ENCODE measurements at regions not wholly inside any gene's neighbourhood (a gene's known extent, or its start where the extent isn't known, plus 50 kb on each side); places are given as distances from the start of the nearest gene placed in this dataset.

DNA sequence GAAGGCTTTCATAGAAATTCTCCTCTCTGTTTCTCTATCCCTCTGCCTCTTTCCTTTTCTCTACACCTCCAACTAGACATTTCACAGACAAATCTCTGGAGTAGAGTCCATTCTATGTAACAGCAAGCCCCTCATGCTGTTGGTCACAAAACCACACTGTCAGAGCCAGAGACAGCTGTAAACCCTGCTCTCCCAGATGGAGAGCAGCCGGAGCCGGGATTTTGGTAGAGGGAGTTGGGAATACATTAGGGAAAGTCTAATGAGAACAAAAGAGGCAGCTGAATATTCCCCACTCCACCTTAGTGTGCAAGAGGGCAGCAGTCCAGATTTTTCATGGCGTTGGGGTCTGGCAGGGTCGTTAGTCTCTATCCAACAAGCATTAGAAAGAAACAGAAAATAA lies 68.3 kb upstream of the EDN1 start:
- intact Hi-C loops (cut with DNase I), result no loop called here
- ATAC-seq (no peak), DNase-seq (no peak)

DNA sequence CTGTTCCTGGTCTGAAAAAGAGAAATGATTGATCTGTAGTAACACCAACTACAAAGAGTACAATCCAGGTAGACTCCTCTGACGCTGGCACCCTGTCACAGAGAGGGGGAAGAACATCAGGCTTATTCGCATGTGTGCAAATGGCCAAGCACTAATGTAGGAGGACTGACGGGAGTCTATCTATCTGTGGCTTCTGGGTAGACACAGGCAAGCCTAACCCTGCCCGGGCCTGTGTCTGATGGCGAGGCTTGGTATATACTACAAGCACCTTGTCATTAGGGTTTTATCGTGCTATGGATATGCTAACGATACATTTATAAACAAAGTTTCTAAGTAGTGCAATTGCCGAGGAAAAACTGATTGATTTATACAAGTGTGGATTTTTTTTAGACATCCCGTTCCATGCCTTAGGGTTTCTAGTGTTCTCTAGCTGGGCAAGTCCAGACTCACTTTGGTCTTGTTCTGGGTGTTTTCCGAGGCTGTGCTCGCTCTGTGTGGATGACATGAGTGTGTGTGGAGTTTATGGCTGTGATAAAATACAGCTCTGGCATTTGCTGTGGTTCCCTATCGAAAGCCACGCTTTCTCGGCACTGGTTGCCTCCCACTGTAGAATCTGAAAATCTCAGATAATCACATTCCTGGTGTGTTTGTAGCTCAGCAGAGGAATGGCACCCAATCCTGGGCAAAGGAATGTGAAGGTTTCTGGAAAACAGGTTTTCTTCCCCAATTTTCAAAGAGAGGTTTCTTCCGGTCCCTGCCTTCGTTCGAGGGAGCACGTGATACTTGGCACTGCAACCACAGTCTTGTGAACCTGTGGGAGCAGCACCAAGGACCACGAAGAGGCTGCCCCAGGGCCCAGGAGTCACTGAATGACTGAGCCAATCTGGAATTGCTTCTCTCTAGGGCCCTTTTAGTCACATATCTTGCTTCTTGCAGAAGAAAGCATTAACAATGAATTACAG lies 67.5 kb upstream of the EDN1 start:
- intact Hi-C loops (cut with DNase I), result no loop called here
- no peak for ATAC-seq
- DNase-seq, result no peak

DNA sequence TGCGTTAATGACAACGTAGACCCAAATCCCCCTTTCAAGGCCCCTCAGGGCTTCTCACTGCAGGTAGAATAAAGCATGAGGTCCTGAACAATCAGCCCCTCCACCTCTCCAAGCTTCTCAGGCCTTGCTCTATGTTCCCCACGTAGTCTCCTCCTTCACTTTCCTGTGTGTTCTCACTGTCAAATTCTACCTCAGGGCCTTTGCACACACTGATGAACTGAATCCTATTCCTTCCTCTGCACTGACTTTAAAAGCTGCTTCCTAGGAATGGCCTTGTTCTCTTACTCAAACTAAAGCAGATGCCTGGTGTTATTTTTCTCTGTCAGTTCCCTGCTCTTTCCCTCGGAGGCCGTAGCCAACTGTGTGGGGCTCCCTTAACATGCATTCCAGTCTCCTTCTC lies 66.8 kb upstream of the EDN1 start:
- intact Hi-C loops (cut with DNase I), result no loop called here
- DNase-seq (no peak), ATAC-seq (no peak)

DNA sequence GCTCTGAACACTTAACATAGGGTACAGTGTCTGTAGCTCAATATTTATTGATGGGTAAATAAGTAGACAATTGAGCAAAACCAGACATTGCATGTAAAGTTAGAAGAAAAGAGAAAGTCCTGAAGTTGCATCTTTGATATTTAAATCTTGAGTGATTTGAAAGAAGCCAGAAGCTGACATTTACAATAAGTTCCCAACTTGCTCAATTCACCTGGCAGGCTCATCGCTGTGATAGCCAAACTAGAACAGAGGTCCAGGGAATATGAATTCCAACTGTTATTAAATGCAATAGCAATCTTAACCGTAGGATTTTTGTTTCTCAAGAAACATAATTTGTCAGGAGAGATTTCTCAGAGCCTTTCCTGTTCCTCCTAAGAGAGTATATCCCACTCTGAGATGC lies 65.9 kb upstream of the EDN1 start:
- ATAC-seq (no peak), DNase-seq (no peak)
- intact Hi-C loops (cut with DNase I), result no loop called here

DNA sequence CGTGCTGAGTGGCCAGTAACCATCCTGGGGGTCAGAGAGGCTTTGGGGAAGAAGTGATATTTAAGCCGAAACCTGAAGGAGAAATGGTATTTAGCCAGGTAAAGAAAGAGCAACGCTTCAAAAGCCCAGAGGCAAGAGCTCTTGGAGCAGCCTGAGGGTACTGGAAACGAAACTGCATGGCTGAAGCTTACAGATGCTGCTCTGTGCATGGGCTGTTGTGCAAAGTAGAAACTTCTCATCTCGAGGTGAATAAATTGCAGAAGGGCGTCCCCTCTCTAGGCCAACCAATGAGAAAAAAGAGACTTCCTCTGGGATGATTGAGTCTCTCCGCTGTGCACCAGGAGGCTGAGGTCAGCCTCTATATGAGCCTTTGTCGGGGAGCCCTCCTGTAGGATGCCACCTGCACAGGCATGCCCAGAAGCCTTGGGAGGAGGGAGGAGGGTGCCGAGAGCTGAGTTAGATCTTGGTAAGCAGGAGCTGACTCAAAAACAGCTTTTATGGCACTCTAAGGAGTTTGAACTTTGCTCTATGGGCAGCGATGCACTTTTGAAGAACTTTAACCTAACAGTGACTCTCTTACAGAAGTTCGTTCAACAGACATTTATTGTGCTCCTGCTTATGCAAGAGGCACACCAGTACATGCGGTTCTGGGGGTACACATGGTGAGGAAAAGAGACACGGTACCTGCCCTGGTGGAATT lies 61.6 kb upstream of the EDN1 start:
- DNase-seq (no peak), ATAC-seq (no peak)
- intact Hi-C loops (cut with DNase I), result no loop called here

DNA sequence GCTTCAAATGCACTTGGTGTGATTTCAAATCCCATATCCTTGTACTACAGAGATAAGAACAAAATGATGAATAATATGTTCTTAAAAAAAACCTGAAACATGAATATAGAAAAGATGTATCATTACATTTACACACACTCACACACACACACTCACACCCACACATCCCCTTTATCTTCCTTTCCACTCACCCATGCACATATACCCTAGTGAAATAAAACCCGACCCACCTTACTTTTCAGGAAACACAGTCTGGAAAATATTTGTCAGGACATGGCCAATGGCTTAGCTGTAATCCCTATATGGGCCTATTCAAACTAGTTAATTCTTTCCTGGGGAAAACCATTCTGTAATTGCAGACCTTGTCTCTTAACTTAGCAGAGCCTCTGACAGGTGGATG lies 60.8 kb upstream of the EDN1 start:
- intact Hi-C loops (cut with DNase I), result no loop called here
- no peak for ATAC-seq
- DNase-seq, result no peak

DNA sequence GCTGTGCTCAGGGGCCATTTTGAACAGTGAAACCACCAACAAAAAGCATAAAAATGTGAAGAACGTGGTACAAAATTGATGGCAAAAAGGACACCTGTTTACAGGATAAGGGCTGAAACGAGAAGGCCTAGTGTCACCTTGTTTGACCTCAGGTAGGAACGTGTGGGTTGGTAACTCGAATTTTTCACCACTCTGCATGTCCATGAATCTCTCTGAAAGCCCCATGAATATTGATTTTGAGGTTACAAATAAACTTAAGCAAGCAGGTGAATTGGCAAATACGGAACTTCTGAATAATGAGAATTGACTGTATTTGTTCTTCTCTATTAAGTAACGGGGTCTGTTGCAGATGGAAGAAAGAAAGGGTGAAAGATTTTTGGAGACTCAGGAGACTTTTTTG lies 59.6 kb upstream of the EDN1 start:
- intact Hi-C loops (cut with DNase I), result loop anchor here (5.0 kb wide), 2 partner anchors 573 to 648 kb away; no protein-coding TSS in a partner anchor
- DNase-seq (no peak), ATAC-seq (no peak)

DNA sequence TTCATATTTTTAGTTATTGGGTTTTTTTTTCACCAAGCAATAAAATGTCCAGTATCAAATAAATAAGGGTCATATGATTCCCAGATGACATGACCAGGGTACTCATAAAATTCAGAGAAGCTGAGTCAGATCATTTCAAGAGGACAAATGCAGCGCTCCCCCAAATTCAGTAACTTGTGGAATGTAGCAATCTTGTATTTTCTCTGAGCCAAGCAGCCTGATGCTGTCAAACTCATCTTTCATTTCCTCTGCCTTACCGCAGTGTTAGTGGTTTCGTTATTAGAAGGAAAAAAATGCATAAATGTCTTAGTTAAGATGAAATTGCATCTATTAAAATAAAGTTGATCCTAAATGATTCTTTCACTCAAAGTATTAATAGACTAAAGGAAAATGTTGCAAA lies 57.8 kb upstream of the EDN1 start:
- ATAC-seq (peak in 1 of 2 donors; percentile 43), DNase-seq (no peak)
- intact Hi-C loops (cut with DNase I), result loop anchor here (5.0 kb wide), 2 partner anchors 575 to 650 kb away; no protein-coding TSS in a partner anchor

DNA sequence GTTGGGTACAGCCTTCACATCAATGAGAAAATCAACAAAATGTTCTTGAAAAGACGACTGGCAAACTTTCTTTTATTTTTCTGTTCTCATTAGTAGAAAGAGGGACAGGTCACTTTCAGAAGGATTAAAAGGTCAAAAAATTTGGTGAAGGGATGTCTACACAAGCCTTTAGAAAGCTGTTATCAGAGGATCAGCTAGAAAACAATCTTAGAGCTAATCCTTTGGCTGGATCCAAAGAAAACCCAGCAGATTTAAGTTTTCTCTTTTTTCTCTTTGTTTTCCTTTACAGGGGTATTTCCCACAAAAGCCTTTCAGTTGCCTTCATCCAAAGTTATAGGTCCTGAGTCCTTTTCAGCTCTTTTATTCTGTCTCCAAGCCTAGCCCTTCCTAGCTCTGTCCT lies 57.3 kb upstream of the EDN1 start:
- no peak for ATAC-seq
- no peak for DNase-seq
- intact Hi-C loops (cut with DNase I), result loop anchor here (5.0 kb wide), 2 partner anchors 576 to 651 kb away; no protein-coding TSS in a partner anchor

DNA sequence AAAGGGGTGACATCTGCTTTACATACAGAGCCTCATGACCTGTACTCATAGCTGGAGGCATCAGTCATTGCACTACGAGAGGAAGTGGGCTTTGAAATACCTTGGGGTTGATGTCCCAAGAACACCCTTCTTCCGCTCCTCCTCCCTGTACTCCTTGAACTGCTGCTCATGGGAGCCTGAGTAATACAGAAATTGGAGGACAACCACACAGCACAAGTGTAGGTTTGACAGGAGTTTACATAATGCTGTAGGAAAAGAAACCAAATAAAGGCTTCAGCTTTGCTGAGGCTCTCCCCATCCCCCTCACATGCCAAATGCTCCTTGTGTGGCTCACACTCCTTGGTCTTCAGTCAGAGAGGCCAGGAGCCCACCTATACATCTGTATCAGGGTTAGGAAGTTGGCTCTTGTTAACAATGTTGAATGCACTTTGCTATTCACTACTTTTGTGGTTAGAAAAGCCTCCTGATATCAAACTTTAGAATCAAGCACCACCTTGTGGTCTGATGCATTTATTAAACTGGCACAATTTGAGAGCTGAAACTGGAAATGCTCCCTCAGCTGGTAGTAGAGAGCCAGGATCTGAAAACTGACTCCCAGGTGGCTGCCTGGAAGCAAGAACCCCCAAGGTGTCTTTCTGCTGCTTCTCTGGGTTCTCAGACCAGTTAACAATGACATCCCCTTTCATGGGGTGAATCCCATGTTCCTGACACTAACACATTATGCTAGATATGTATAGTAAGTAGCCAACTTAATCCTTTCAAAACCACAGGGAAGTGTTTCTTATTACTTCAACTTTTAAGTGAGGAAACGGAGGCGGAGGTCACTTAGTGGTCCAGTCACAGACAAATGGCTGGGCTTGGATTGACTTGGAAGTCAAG lies 56.2 kb upstream of the EDN1 start:
- intact Hi-C loops (cut with DNase I), result loop anchor here (2.0 to 5.0 kb wide), 3 partner anchors 577 to 652 kb away; no protein-coding TSS in a partner anchor
- no peak for DNase-seq
- peak; percentile 65 to 78 for ATAC-seq

DNA sequence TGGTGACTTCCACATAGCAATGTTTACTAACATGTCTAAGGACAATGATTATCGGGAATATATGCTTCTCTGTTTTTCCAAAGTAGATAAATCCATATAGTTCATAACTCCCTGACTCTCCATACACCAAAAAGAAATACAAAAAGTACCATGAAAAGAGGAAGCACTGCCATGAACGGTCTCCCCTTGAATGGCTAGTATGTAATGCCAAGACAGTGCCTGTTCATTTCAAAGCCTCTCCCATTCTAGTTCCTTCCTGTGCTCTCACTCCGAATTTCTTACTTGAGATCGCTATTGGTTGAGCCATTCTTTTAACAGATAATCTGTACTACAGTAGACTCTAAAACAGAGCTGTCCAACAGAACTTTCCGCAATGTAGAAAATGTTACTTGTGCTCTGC lies 54.8 kb upstream of the EDN1 start:
- no peak for DNase-seq
- intact Hi-C loops (cut with DNase I), result loop anchor here in 1 of 2 donors (2.0 kb wide), 1 partner anchor 579 kb away; no protein-coding TSS in a partner anchor
- no peak for ATAC-seq

DNA sequence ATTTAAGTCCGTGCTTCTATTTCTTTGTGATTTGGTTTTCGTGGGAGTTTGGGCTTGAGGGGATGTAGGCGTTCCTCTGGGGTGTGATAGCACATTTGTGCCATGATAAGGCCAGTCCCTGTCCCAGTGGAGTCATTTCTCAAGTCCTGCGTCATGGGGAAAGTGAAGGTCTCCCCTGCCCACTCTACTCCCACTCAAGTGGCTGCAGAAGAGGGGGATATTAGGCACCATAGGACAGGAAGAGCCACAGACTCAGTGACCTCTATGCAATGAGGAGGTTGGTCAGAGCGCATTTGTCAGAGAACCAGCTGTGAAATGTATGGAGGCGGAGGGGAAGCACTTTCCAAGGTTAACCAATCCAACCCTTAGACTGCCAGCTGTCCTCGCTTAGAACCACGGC lies 51.9 kb upstream of the EDN1 start:
- intact Hi-C loops (cut with DNase I), result no loop called here
- DNase-seq, result no peak
- ATAC-seq, result no peak
